NCI-H2029 treated with DMSO at 0.1 percent for 48 hours (cell line): ENCODE measurements at regions not wholly inside any gene's neighbourhood (a gene's known extent, or its start where the extent isn't known, plus 50 kb on each side); places are given as distances from the start of the nearest gene placed in this dataset.
"Not testable (repeated sequence)": the region's sequence is repeated elsewhere in the genome, so short reads cannot be mapped to it uniquely, and the experiment has no call there.

ENCODE experiments used
- DNase-seq: peaks from one replicate; lab custom pipeline; 2025; lab: John Stamatoyannopoulos, UW

GRCh38 chr3:20482350-20482749 is 296.3 kb upstream of the SGO1 start:
- no peak for DNase-seq

- no peak for DNase-seq
Measured at GRCh38 chr3:20480786-20481365, 294.9 kb upstream of the SGO1 start.

- DNase-seq, result no peak
Measured at GRCh38 chr3:20478436-20478835, 292.4 kb upstream of the SGO1 start.

- DNase-seq, result not testable (repeated sequence)
Measured at GRCh38 chr3:20464237-20464636, 278.2 kb upstream of the SGO1 start.

- DNase-seq, result no peak
Measured at GRCh38 chr3:20462723-20463122, 276.7 kb upstream of the SGO1 start.

- no peak for DNase-seq
Measured at GRCh38 chr3:20462226-20462625, 276.2 kb upstream of the SGO1 start.

GRCh38 chr3:20458994-20459716 is 273.1 kb upstream of the SGO1 start:
- DNase-seq, result no peak

GRCh38 chr3:20456511-20456910 is 270.5 kb upstream of the SGO1 start:
- DNase-seq, result no peak

GRCh38 chr3:20451170-20451569 is 265.2 kb upstream of the SGO1 start:
- no peak for DNase-seq

GRCh38 chr3:20450611-20451010 is 264.6 kb upstream of the SGO1 start:
- no peak for DNase-seq

GRCh38 chr3:20442846-20443245 is 256.8 kb upstream of the SGO1 start:
- no peak for DNase-seq

GRCh38 chr3:20427268-20427667 is 241.3 kb upstream of the SGO1 start:
- not testable (repeated sequence) for DNase-seq

- DNase-seq, result no peak
Measured at GRCh38 chr3:20425138-20425537, 239.1 kb upstream of the SGO1 start.

GRCh38 chr3:20424086-20424485 is 238.1 kb upstream of the SGO1 start:
- no peak for DNase-seq

- no peak for DNase-seq
Measured at GRCh38 chr3:20422391-20422790, 236.4 kb upstream of the SGO1 start.

GRCh38 chr3:20417388-20418108 is 231.5 kb upstream of the SGO1 start:
- no peak for DNase-seq

GRCh38 chr3:20406611-20407011 is 220.6 kb upstream of the SGO1 start:
- DNase-seq, result no peak

GRCh38 chr3:20405744-20406143 is 219.7 kb upstream of the SGO1 start:
- DNase-seq, result no peak

- no peak for DNase-seq
Measured at GRCh38 chr3:20405231-20405630, 219.2 kb upstream of the SGO1 start.

- DNase-seq, result no peak
Measured at GRCh38 chr3:20404741-20405100, 218.7 kb upstream of the SGO1 start.

GRCh38 chr3:20403986-20404740 is 218.2 kb upstream of the SGO1 start:
- no peak for DNase-seq

- DNase-seq, result no peak
Measured at GRCh38 chr3:20401253-20401652, 215.2 kb upstream of the SGO1 start.

- DNase-seq, result no peak
Measured at GRCh38 chr3:20400686-20401085, 214.7 kb upstream of the SGO1 start.
